Nephron (organoid): ENCODE measurements at regions not wholly inside any gene's neighbourhood (a gene's known extent, or its start where the extent isn't known, plus 50 kb on each side); places are given as distances from the start of the nearest gene placed in this dataset.

Experiments
- H3K27ac Mint-ChIP-seq, 3 experiments: 2 replicates each; pipeline ENCODE4 v1.8.0; 2020; ENCODE audit warnings: mixed read lengths in 3 of 3, mild to moderate bottlenecking in 2 of 3, moderate library complexity in 1 of 3
- H3K27me3 Mint-ChIP-seq: 2 replicates; pipeline ENCODE4 v1.8.0; 2021; ENCODE audit warnings: low read depth, mild to moderate bottlenecking, moderate library complexity, mixed read lengths
- H3K36me3 Mint-ChIP-seq: 2 replicates; pipeline ENCODE4 v1.8.0; 2020; ENCODE audit warnings: low read depth, mixed read lengths
- H3K4me1 Mint-ChIP-seq: 2 replicates; pipeline ENCODE4 v1.8.0; 2020; ENCODE audit warnings: mixed read lengths
- H3K4me3 Mint-ChIP-seq, 3 experiments: 2 replicates each; pipeline ENCODE4 v1.8.0; 2020; ENCODE audit warnings: mild to moderate bottlenecking in 3 of 3, mixed read lengths in 3 of 3, moderate library complexity in 2 of 3
- H3K9me3 Mint-ChIP-seq: 2 replicates; pipeline ENCODE4 v1.8.0; 2020; ENCODE audit warnings: mixed read lengths
- CTCF ChIP-seq, 3 experiments: fragments of 200-600 bp; sonication (generic); IDR thresholded peaks; one replicate each; pipeline ENCODE4 v1.5.0; 2021; ENCODE audit warnings: antibody characterized with exemption in 3 of 3; ENCODE audit not compliant: unreplicated experiment in 3 of 3

DNA sequence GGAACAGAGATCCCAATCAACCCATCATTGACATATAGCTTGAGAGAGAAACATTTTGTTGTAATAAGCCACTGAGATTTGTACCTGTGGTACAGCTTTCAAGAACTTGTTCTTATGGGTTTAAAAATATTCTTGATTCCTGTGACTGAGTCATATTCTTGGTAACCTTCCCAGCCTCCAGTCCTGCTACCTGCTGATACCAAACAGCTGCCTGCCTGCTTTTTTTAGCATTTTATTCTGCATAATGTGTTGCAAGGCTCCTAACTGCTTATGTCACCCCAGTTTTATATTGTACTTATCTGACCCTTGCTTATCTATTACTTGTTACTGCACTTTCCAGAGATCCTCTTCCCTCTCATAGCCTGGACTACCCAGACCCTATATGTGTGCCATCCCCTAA, 349.3 kb upstream of the SOX2 start:
- Mint-ChIP-seq H3K4me1 (no peaks in the 10 kb centered on the region), H3K4me3 (no peak overlapping the region), H3K27me3 (no peaks in the 10 kb centered on the region), H3K9me3 (no peaks in the 10 kb centered on the region), H3K27ac (no peak overlapping the region), H3K36me3 (no peaks in the 10 kb centered on the region)
- no peak for TF ChIP-seq CTCF (IDR thresholded peaks at IDR 0.05; ENCODE audit: unreplicated experiment in 3 of 3)

DNA sequence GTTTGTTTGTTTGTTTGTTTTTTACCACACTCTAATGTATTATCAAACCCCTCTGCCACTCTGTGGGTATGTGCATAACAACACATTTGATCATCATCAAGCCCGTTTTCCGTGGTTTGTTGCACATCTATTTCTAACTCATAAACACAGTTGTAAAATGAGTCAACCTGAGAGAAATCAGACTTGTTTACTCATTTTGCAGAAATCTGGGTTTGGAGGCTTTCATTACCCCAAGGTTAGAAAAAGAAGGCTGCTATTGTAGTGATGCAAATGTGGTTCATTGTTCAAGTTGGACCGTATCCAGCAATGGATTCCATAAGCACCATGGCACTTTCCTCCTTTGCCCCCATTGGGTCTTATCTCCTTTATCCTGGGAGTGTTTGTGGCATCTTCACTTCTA, 353.2 kb upstream of the SOX2 start:
- H3K27ac Mint-ChIP-seq, result no peak overlapping the region
- TF ChIP-seq CTCF (IDR thresholded peaks at IDR 0.05; ENCODE audit: unreplicated experiment in 3 of 3), result no peak
- H3K4me1 Mint-ChIP-seq, result no peaks in the 10 kb centered on the region
- no peaks in the 10 kb centered on the region for H3K27me3 Mint-ChIP-seq
- H3K36me3 Mint-ChIP-seq, result no peaks in the 10 kb centered on the region
- H3K4me3 Mint-ChIP-seq, result no peak overlapping the region
- H3K9me3 Mint-ChIP-seq, result no peaks in the 10 kb centered on the region

DNA sequence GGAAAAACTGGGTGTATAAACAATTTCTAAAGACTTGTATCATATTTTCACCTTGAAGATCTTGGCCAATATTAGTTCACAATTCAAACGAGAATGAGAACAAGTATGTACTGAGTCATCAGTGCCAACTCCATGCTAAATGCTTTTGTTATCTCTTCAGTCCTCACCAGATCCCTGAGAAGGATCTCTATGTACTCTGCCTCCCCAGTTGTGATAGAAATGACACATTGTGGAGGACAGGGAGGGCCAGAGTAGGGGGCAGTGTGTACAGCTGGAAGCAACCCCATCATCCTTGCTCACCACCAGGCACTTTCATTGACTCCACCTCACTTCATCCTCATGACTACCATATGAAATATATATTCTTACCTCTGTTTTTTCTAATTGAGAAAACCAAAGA, 353.7 kb upstream of the SOX2 start:
- H3K4me1 Mint-ChIP-seq, result no peaks in the 10 kb centered on the region
- H3K27ac Mint-ChIP-seq, result no peak overlapping the region
- no peaks in the 10 kb centered on the region for H3K36me3 Mint-ChIP-seq
- H3K9me3 Mint-ChIP-seq, result no peaks in the 10 kb centered on the region
- no peak for TF ChIP-seq CTCF (IDR thresholded peaks at IDR 0.05; ENCODE audit: unreplicated experiment in 3 of 3)
- H3K4me3 Mint-ChIP-seq, result no peak overlapping the region
- no peaks in the 10 kb centered on the region for H3K27me3 Mint-ChIP-seq

- H3K9me3 Mint-ChIP-seq, result no peaks in the 10 kb centered on the region
- no peak overlapping the region for H3K4me3 Mint-ChIP-seq
- H3K36me3 Mint-ChIP-seq, result no peaks in the 10 kb centered on the region
- no peaks in the 10 kb centered on the region for H3K27me3 Mint-ChIP-seq
- H3K4me1 Mint-ChIP-seq, result no peaks in the 10 kb centered on the region
- no peak overlapping the region for H3K27ac Mint-ChIP-seq
- no peak for TF ChIP-seq CTCF (IDR thresholded peaks at IDR 0.05; ENCODE audit: unreplicated experiment in 3 of 3)
These were observed 357.6 kb upstream of the SOX2 start for GRCh38 chr3:181354140-181354539.

DNA sequence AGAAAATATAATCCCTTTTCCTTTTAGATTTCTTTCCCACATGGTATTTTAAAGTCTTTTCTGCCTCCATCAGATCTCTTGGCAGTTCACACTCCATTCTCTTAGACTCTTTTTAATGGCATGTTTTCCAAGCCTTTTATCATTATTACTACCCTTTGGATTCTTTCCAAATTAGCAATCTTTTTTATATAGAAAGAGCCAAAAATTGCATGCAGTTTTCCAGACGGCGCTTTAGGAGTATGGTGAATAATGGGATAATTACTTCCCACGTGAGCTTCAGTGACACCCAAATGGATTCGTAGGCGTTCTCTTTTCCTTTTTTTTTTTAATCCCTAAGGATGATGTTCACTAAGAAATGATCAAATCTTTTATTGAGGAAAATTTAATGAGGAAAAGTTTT, 354.8 kb upstream of the DNAJC19 start:
- no peaks in the 10 kb centered on the region for H3K9me3 Mint-ChIP-seq
- H3K27me3 Mint-ChIP-seq, result peaks cover 4% of the 10 kb centered on the region
- TF ChIP-seq CTCF (IDR thresholded peaks at IDR 0.05; ENCODE audit: unreplicated experiment in 3 of 3), result no peak
- no peak overlapping the region for H3K4me3 Mint-ChIP-seq
- H3K36me3 Mint-ChIP-seq, result no peaks in the 10 kb centered on the region
- H3K4me1 Mint-ChIP-seq, result no peaks in the 10 kb centered on the region
- no peak overlapping the region for H3K27ac Mint-ChIP-seq

DNA sequence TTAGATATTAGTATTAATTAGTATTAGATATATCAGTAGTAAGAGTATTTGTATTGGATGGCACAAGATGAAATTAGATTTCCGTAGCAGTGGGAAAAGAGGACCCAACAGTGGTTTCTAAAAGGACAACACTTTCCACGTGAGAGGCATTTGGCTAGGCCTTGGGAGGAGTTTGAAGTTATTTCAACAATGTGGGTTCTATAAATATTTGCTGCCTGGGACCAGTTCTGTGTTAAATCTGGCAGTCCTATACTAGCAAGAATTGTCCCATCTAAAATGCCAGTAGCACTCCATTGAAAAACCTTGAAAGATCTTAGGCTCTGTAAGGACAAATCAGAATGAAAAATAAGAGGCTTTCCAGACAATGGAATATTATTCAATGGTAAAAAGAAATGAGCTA, 347.1 kb upstream of the DNAJC19 start:
- no peak for TF ChIP-seq CTCF (IDR thresholded peaks at IDR 0.05; ENCODE audit: unreplicated experiment in 3 of 3)
- Mint-ChIP-seq H3K27ac (no peak overlapping the region), H3K4me3 (no peak overlapping the region), H3K36me3 (no peaks in the 10 kb centered on the region), H3K27me3 (no peaks in the 10 kb centered on the region), H3K9me3 (no peaks in the 10 kb centered on the region), H3K4me1 (no peaks in the 10 kb centered on the region)
